Left kidney (tissue), 1 donor: ENCODE measurements at regions not wholly inside any gene's neighbourhood (a gene's known extent, or its start where the extent isn't known, plus 50 kb on each side); places are given as distances from the start of the nearest gene placed in this dataset.
A peak's percentile ranks its signal among the peaks of the same experiment; 100 is the strongest.

Experiments
- DNase-seq: peaks from one replicate; pipeline ENCODE4 v3.0.0-alpha.2; 2013

GRCh38 chr14:53542732-53543131 is 389.6 kb upstream of the DDHD1 start:
- peak; percentile 77 for DNase-seq

GRCh38 chr14:53541411-53541810 is 388.3 kb upstream of the DDHD1 start:
- DNase-seq, result no peak

GRCh38 chr14:53539489-53540126 is 386.5 kb upstream of the DDHD1 start:
- peak; percentile 88 for DNase-seq

- no peak for DNase-seq
Observed at GRCh38 chr14:53538316-53538881, 385.3 kb upstream of the DDHD1 start.

- no peak for DNase-seq
Observed at GRCh38 chr14:53537422-53538315, 384.5 kb upstream of the DDHD1 start.

GRCh38 chr14:53536446-53536845 is 383.3 kb upstream of the DDHD1 start:
- DNase-seq, result no peak

GRCh38 chr14:53534841-53535240 is 381.7 kb upstream of the DDHD1 start:
- no peak for DNase-seq

GRCh38 chr14:53533384-53533970 is 380.4 kb upstream of the DDHD1 start:
- DNase-seq, result no peak

GRCh38 chr14:53532853-53533252 is 379.7 kb upstream of the DDHD1 start:
- DNase-seq, result no peak

- no peak for DNase-seq
Observed at GRCh38 chr14:53531730-53532129, 378.6 kb upstream of the DDHD1 start.

- DNase-seq, result no peak
Observed at GRCh38 chr14:53531156-53531555, 378.0 kb upstream of the DDHD1 start.

GRCh38 chr14:53529519-53529918 is 376.4 kb upstream of the DDHD1 start:
- no peak for DNase-seq

- DNase-seq, result no peak
Observed at GRCh38 chr14:53528185-53528671, 375.1 kb upstream of the DDHD1 start.

GRCh38 chr14:53526200-53526599 is 373.1 kb upstream of the DDHD1 start:
- DNase-seq, result no peak

- no peak for DNase-seq
Observed at GRCh38 chr14:53525608-53526007, 372.5 kb upstream of the DDHD1 start.

GRCh38 chr14:53524391-53524790 is 371.3 kb upstream of the DDHD1 start:
- DNase-seq, result no peak

GRCh38 chr14:53523226-53523625 is 370.1 kb upstream of the DDHD1 start:
- DNase-seq, result no peak

GRCh38 chr14:53520078-53520928 is 367.2 kb upstream of the DDHD1 start:
- DNase-seq, result no peak

- no peak for DNase-seq
Observed at GRCh38 chr14:53519137-53519536, 366.0 kb upstream of the DDHD1 start.

GRCh38 chr14:53517270-53517960 is 364.3 kb upstream of the DDHD1 start:
- no peak for DNase-seq

GRCh38 chr14:53516261-53516774 is 363.2 kb upstream of the DDHD1 start:
- no peak for DNase-seq
